Stimulated activated CD8-positive, alpha-beta memory T cell treated with anti-CD3 and anti-CD28 coated beads, Interleukin-15, amount 100 ng/mL, for 24 hours (primary cell): ENCODE measurements at regions not wholly inside any gene's neighbourhood (a gene's known extent, or its start where the extent isn't known, plus 50 kb on each side); places are given as distances from the start of the nearest gene placed in this dataset.

ENCODE experiments used
- DNase-seq: peaks from one replicate; pipeline ENCODE4 v3.0.0-alpha.2; 2020; ENCODE audit warnings: low read depth

DNA sequence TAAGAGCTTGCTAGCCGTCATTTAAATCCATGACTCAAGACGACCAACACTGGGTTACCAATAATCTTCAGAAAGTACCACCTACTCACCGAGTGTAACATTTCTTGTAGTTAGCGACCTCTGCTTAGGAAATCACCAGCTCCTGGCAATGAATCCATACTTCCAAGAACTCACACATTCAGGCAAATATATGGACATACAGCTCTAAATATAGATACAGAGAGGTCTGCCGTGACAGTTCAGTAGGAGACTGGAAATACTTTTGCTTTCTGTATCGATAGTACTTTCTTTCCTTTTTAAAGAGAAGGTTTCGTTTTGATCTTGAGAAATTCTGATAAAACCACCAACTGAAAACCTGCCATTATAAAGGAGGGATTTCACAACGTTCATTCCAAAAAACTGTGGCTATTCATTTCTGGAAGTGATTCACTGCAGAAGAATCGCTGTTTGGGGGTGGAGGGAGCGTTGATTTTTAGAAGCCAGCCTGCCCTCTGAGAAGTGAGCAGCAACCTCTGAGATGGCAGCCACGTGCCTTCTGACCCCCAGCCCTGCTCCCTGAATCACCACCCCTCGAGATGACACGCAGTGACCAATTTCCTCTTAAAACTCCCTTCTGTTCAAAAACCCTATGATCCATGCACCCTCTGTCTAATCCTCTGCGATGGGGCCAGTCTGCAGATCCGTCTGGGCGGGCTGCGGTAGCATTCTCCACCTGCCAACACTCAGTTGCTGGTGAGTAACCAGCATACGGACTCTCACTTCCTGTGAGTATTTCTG, 179.0 kb upstream of the KLF14 start:
- DNase-seq: peak; percentile 46

DNA sequence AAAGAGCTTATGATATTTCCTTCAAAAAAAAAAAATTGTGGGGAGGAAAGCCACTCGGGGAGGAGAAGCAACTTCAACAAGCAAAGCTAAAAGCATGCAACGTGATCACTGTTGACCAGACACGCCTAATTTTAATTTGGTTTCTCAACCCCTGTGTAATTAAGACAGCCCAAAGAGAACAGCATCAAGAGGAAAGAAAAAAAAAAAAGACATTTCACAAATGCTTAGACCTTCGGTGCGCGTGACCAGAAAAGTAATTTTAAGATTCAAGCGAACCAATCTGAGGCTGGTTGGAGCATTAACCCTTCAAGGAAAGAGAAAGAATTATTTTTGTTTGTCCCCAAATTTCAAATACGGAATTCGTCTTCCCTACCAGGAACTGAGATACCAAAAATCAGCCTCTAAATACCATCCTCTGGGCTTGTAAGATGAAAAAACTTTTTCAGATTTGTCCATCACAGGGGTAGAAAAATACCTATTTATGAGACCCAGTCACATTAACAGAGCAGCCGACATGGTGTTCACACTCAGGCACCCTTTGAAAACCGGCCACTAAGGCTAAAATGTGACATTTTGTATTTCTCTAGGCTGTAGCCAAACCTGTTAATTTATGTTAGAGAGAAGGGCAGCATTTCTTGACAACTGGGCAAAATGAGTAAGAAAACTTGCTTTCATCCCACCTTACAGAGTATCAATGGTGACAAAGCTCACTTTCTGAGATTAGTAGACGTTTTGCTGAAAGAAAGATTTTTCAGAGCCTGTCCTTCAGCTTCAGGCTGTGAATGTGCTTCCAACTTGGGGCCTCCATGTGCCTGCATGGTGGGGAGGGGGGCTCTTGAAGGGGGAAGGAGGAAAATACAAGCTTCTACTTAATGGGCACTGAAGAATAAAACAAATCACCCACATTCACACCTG, 179.9 kb upstream of the KLF14 start:
- DNase-seq: no peak

DNA sequence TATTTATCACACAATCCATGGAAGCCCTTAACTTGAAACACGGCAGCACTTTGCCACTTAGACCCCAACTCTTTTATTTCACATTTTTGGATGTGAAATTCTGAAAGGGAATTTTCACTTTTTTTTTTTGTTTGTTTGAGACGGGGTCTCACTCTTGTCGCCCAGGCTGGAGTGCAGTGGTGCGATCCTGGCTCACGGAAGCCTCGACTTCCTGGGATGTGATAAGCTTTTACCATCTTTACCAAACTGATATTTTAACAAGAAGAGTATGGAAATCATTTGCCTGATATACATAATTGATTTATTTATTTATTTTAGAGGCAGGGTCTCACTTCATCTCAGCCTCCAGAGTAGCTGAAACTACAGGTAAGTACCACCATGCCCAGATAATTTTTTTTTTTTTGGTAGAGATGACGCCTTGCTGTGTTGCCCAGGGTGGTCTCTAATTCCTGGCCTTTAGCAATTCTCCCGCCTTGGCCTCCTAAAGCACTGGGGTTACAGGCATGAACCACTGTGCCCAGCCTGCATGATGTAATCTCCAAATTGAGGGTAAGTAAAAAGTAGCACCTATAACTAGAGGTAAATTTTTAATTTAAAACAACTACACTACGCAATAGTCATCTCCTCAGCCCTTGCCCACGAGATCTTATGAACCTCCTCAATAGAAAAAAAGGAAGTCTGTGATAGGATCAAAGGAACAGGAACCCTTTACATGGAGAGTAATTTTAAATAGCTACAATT, 180.7 kb upstream of the KLF14 start:
- no peak for DNase-seq

DNA sequence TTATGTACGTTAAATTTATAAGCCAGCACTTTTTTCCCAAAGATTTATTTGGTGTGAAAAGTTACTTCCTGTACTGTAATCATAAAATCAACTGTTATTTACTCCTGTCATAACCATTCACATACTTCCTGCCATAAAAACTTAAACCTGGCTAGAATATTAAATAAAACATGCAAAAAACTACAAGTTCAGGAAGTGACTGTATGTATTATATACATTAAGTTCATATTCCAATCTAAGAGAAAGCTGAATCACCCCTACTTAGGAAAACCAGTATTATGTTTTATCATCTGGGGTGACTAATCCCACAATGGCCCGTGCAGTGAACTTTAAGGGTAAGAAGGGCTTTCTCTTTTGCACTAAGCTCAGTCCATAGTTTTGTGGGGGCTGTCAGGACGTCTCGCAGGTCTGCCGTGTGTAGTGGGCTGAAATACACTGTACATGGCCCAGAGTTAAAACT, 183.7 kb upstream of the KLF14 start:
- no peak for DNase-seq

DNA sequence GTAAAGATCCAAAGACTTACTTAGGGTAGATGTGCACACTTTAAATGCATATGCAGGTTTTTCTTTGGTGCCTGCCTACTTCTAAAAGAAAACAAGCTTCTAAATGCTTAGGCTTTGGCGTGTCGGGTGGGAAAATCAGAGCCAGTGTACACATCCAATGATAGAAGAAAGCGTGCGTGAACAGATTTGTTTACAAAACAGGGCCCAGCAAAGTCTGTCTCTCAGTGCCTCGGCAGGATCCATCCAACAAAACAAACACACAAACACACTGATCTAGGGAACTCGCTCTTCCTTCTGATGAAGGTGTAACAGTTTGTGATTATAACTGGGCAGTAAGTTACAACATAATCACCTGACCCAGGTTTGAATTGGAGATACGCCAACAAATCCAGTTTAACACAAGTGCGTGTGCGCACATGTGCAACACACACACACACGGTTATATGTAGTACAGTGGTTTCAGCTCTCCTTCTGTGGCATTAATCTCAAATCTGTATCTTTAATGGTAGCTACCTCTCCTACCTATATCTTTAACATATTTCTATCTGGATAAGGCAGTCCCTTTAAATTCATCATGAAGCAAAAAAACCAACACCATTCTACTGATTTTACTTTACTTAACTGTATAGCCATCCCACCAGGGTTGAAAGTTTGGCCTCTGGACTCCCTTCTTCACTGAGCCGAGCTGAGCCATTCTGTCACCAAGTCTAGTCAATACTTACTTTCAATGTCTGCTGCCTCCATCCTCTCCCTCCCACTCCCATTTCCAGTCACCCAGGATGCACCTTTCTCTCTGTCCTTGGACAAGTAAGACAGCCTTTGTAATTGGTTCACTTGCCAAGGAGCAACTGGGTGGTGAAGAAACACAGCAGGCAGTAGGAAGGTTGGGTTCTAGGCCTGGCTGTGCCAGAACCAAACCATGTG, 184.4 kb upstream of the KLF14 start:
- no peak for DNase-seq

DNA sequence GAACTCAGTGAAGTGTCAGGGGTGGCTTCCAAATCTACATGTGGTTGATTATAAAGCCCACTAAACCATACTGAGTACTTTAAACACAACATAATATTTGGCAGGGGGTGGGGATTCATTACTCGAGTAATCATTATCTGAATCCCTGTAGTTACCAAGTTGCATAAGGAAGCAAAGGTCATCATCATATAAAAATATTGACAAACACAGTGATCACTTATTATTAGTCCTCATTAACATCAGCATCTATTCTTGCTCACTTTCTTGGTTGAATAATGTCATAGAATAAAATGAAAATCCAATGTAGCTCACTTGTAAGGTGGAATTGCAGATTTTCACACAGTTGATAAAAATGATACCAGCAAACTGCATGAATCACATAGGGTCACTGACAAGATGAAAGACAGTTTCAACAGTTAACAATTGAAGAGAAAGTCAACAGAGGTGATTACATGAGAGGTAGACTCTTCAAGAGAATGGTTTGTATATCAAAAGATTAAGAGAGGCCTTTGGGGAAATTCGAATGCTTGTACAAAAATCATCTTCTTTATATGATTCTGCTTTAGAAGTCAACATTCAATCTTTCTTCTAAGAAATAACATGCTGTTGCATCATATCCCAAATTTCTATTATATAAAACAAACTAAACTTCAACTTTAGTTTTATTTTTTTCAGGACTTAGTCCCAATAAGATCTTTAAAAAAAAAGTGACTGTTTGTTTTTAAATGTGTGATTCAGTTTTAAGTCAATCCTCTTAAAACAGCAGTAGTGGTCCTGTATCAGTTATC, 185.5 kb upstream of the KLF14 start:
- no peak for DNase-seq

DNA sequence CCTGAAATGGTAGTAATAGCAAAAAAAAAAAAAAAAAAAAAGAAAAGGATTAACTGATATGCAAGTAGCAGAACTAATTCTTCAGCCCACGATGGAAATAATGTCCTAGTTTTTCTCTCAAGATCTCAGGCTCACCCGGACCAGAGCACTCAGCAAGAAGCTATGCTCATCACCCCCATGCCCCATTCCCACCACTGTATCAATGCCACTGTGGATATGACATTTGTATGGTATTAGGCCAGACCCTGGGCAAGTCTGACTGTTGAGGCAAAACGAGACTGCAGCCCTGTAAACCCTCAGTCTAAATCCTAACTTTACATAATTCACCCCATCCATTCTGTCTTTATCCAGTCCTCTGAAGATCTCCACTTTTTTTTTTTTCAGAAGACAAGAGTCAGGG, 186.1 kb upstream of the KLF14 start:
- DNase-seq: no peak

DNA sequence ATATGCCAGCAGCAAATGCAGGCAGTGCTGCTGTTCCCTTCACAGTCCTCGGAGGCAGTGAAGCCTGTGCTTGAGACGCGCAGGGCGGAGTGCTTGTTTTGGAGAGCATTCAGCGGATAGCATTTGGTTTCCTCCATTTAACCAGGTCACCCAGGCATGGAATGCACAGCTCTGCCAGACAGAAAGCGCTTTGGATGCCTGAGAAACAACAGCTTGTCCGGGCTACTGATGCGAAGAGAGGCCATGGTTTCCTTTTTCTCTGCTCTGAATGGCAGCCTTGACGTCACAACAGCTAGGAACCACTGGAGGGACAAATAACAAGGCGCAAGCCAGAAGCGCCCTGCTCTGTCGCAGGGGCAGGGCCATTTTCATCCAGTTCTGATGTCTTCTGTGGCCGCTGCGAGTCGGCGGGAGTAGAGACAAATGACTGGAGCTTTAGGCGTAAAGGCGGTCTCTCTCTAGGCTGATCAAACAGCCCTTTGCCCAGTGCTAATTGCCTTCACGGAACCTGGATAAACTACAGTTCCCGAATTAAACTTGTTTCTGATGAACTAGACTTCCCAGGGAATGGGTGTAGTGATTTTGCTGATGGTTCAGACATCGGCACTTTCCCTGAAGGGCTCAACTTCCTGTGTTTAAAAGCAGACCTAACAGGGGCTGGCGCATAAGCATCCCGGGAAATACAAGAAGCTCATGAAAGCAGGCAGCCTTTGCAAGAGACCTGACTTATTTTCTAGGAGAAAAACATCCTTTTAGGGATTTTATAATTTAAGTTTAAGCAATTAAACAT, 187.6 kb upstream of the KLF14 start:
- DNase-seq: no peak

DNA sequence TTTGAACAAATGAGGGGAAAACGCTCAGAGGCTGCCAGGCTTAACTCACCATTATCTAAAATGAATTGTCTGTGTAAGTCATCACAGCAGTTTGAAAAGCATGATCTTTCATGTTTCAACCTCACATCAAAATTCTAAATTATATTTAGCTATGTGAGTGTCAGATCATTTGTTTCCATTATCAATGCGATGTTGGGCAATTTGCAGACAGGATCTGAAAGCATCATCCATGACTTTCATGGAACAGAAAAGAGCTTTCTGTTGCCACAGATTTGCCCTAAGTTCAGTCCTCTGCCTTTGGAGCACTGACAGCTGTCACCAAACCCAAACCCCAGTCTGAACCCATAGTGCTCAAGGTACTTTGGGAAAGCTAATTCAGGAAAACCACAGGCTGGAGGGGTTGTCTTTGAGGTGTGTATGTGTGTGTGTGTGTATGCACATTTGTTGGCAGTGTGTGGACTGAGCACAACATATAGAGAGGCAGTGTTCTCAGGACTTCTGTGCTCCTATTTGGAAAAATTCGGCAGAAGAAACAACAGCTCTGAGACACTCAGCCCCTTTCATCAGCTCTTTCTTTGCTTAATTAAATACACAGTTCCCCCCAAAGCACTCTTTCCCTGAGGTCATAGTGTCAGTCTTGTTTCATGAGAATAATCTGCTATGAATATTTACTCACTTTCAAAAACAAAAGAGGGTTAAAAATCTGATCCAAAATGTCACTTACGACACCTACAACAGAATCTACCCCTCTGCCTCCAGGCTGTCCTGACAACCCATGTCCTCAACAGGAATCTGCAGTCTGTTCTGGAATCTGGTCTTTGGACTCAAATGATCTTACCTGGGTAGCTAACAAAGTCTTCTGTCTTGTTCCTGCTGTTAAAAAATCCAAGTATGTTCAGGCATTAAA, 188.5 kb upstream of the KLF14 start:
- no peak for DNase-seq

DNA sequence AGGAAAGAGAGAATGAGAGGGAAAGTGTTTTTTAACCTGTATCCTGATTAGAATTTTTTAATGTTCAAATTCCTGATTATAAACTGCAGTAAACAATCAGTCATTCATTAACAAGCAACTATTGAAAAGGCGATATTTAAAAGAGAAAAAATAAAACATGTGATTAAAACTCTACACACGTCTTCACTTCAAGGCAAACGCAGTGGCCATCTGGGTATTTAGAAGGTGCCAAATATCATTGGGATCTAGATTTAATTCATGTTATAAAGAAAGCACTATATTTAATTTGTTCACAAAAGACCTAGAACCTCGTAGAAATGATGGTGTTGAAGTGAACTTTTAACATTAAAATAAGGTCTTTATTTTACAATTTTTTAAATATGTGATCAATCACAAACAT, 189.4 kb upstream of the KLF14 start:
- no peak for DNase-seq

DNA sequence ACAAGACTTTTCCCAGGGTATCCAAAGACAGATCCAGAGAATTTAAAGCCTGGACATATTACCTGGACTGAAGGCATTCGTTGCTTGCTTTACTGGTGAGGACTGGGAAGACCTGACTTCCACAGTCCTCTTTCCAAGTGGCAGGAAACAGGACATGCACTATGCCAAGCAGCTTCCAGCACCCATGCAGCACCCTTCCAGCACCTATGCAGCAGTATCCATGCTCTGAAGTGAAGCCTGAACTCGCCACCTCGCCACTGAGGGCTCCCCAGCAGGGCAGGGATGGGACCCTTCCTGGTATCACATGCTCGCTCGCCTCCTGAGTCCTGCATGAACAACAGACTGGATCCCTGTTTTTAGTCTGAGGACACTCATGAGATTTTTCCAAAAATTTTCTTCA, 189.9 kb upstream of the KLF14 start:
- no peak for DNase-seq

DNA sequence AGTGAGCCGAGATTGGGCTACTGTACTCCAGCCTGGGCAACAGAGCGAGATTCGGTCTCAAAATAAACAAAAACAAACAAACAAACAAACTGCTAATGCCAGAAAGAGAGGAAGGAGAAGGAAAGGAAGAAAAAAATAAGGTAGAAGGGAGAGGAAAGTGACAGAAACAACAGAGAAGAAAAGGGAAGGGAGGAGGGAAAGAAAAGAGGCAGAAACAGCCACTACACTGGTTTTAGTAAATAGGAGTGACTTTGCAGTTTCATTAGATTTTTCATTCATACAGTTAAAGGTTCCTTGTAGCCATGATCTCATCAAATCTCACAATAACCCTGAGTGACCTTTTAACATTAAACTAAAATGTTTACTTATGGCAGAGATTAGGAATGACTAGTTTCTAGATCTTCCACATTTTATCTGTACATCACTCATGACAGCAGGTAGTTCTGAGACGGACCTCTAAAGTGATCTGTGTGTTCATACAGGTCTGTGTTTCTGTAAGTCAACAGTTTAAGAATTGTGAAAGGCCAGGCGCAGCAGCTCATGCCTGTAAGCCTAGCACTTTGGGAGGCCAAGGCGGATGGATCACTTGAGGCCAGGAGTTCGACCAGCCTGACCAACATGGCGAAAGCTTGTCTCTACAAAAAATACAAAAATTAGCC, 191.3 kb upstream of the KLF14 start:
- no peak for DNase-seq

DNA sequence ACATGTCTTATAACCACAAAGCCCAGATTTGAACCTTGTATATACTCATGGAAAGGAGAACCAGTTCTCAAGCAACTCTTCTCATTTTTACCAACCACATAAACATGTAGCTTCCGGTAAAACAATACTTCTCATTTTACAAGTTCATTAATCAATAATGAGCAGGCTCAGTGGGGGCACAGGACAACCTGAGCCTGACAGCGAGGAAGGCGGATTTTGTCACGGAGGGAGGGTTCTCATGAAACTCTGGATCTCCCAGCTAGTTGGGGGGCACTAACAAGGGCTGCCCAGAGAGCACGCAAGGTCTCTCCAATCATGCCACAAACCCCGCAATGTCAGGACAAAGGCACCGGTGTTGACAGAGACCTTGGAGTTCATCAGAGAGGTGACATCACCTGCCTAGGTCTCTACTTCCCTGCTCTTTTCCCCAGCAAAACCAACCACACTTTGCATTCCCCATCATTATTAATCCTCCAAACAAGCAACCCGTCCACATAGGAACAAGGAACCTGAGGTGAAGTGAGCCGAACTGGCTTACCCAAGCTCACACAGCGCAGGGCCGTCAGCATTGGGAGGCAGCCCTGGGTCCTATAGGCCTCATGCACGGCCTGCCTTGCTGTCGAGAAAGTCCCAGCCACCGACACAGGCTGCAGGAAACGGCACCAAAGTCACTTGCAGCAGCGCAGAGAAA, 192.1 kb upstream of the KLF14 start:
- no peak for DNase-seq

DNA sequence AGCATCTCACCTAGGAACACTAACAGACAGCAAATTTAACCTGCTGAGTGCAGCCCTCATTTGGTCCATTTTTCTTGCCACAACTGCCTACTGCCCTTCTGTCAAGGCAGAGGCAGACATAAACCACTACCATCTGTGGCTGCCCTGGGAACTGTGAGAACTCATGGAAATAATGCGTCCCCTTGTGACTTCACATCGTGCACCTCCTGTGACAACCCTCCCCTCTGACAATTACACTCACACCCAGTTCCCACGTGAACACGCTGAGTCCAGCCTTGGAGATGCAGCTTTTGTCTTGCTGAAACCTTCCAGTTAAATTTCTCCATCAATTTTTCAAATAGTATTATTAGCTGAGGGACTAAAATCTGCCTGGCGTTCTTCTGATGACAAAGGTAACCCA, 193.1 kb upstream of the KLF14 start:
- no peak for DNase-seq

DNA sequence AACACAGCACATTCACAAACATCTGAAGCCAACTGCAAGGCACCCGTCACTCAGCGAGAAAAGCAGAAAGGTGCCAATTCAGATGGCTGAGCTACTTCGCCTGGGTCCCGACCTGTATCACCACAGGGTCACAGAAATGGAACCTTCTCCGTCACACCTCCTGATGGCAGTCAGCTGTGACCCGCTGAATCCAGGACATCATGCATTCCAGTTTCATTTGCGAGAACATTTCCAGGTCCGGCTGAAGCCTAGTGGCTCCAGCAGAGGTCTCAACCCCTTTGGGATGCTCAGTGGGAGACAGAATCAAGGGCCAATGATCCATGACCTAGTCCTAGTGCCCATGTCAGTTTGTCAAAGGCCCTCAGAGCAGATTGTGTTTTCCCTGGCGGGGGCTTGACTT, 193.6 kb upstream of the KLF14 start:
- no peak for DNase-seq

DNA sequence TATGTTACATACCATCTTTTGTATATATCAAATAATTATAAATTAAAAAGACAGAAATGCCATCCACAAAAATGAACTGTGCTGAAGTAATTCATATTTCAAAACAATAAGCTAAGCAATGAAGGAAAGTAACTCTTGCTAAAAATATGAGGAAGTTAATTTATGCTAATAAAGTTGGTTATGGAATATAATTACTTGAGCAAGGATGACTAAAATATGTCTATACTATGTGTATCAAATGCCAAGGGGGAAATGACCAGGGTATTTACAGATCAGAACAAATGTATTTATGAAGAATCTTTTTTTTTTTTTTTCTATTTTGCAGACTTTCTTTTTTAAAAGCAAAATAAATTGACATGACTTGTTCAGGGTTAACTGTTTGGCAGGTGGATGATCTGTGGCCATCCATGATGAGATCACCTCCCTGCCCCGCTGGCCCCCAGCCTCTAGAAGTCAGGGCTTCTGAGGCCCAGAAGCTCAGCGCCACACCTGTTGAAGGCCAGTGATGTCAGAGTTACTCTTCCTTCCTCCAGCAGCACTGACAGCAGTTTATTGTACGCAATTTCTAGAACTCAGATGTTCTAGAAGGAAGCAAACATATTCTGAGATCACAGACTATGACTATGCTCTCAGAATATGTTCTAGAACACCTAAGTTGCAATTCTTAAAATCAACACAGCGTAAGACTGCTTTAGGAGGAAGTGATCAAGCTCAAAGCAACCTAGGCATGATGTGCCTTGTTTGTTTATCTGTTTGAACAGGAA, 196.1 kb upstream of the KLF14 start:
- no peak for DNase-seq

DNA sequence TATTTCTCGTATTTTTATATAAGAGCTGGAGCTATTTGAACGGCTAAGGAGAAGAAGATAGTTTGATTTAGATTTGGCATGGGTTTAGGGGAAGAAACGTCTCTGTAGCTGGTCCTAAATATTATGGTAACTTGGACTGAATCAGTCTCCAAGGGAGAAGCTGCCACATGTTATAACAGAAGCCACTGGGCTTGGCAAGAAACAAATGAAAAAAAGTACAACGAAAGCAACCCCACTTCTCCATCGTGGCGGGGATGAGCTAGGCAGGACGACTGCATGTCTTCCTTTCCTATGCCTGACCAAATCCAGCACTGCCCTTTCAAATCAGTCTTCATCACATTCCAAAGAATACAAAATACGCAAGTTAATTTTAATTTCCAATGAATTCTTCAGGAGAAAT, 196.7 kb upstream of the KLF14 start:
- no peak for DNase-seq
